ENCODE measurements at regions not wholly inside any gene's neighbourhood (a gene's known extent, or its start where the extent isn't known, plus 50 kb on each side); places are given as distances from the start of the nearest gene placed in this dataset.
"Not testable (repeated sequence)": the region's sequence is repeated elsewhere in the genome, so short reads cannot be mapped to it uniquely, and the experiment has no call there.

DNA sequence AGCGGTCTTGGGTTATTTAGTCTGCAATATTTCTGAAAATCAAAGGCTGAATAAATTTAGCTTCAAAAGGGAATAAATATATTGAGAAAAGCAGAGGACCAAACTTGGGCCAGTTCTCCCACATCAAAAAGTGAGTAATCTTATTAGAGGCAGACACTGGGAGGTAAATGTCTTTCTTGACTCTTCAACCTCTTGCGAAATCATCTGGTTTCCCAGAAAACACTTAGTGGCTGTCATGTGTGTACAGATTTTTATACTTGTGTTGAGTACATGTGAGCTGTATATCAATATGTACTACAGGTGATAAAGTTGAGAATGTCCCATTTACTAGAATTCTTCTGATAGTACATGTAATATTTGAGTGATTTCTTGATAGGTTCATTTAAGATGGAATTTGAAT, 454.9 kb downstream of the PRR16 start:
- DNase-seq (ENCODE audit: low read depth) = no peak

DNA sequence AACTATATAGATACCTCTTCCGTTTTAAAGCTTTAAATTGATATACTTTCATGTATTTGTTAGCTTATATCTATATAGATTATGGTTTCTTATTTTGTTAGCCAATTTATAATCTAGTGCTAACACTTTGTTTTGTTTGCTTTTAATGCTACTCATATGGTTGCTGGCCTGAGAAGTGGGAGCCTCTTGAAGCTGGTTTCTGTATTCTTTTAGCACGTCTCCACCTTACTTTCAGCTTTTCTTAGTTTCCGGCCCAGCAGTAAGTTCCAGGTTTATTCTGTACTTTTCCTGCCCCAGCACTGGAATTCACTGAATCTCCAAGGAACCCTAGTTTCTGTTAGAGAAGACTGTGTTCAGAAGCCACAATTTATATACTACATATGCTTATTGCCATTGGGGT, 458.9 kb downstream of the PRR16 start:
- DNase-seq (ENCODE audit: low read depth) = no peak

DNA sequence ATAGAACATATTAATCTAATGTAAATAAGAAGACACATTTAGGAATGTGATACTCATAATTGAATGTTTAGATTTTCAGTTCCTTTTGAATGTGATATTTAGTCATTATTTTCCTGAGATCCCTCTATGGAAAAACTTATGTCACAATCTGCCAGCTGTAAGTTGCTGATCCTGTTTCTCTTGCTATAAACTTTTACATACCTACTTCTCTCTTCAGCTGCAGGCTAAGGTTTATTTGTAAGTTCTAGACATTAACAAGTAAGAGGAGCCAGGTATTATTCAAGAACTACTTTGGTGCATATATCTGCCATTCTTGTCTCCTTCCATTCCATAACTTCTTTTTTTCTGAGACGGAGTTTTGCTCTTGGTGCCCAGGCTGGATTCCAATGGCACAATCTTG, 462.4 kb downstream of the PRR16 start:
- DNase-seq (ENCODE audit: low read depth) = no peak

DNA sequence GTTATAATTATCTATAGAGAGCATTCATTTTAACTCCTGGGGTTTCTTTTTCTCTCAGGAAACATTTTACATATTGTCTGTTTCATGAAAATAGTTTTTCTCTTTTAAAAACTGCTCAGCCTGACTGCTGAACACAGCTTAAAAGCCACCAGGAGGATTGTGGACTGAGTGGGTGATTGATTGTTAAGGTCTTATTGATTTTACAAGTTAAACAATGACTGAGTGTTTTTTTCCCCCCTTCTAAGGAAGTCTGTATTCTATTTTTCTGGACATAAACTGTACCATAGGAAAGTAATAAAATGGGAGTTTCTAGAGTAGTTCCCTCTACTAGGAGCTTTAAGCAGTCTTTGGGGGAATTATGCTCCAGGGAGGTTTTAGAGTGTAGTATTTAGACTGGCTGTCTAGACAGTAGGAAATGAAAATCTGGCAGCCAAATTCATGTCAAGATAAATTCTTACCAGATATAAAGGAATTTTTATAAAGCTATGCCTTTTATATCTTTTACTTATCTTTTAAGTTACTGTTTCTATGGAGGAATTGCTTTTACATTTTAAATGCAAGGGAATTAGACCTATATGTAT, 463.9 kb downstream of the PRR16 start:
- DNase-seq (ENCODE audit: low read depth) = no peak

DNA sequence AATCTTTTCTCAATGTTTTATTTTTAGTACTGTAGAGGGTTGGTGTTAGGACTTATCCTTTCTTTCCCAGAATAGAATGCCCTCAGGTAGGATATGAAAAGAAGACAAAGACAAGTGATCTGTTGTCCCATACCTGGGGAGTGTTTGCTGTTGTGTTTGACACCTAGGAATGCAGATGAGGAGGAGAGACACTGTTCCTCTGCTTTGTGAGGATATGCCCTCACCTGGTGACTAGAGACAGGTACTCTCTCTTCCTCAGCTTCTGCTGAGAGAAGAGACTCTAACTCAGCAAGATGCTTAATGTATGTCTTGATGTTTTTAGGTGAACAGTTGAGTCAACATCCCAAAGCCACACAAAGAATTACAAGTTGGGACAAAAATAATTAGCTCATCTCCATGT, 468.4 kb downstream of the PRR16 start:
- DNase-seq (ENCODE audit: low read depth) = no peak

DNA sequence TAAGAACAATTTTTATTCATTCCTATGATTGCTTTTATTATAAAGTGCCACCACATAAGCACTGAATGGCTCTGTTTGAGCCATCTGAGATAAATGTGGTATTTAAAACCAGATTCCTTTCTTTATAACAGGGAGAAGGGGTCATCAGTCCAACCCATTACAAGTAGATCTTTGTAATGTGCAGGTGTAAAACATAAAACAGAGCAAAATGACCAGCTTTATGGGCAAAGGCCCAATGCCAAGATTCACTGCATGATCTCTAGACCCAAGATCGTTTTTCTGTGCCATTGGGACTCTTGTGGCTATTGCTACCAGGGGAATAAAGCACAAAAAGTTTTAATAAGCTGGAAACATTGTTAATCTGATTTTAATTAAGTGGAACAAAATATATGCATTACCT, 469.9 kb downstream of the PRR16 start:
- no peak for DNase-seq (ENCODE audit: low read depth)

DNA sequence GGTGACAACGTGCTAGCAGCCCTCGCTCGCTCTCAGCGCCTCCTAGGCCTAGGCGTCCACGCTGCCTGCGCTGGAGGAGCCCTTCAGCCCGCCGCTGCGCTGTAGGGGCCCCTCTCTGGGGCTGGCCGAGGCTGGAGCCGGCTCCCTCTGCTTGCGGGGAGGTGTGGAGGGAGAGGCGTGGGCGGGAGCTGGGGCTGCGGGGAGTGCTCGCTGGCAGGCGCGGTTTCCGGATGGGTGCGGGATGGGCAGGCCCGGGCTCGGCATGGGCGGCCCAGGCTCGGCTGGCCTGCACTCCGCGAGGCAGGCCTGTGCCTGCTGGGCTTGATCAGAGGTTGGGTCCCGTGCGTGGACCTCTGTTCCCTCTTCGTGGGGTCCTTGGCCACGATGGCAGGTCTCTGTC, 472.6 kb downstream of the PRR16 start:
- no peak for DNase-seq (ENCODE audit: low read depth)

DNA sequence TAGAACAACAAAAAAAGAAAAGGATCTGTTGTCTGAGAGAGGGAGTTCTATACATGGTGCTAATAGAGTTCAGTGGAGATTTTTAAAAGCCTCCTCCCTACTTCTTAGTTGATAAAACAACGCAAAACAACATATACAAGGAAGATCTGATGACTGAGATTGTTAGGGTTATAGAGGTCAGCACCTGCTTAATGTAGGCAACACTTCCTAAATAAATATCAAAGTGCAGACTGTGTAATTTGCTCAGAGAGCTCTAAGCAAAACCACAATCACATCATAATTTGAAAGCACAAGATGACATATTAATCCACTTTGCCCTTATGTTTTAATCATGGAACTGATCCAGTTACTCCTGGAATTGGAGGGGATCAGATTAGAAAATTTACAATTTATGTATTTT, 474.5 kb downstream of the PRR16 start:
- DNase-seq (ENCODE audit: low read depth) = no peak

DNA sequence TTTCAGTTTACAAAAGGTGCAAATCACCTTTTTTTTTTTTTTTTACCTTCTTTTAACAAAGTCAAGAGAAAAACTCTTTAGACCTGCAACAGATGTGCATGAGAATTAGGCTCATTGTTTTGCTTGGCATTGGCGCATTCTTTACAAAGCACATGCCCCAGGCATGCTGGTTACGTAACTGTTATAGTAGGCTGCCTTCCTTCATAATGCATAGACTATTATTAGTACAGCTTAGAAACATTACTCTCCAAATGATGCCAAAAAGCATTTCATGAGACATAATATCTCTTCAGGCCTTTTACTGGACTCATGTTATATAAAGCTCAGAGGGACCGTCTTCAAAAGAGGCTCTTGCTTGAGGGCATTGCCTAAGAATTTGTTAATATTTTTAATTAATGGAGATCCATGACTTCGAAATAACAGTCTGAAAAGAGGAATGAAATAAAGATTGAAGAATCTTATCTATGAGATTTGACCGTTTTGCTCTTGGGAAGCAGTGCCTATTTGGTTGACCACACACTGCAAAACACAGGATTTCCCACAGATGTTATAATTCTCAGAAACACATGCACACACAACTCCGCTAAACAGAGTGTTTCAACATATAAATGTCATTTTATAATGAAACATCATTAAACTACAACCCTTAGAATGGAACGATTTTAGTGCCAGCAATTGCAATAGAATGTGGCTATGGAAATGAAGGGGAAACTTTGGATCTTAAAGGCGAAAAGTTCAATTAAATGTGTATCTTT, 478.7 kb downstream of the PRR16 start:
- no peak for DNase-seq (ENCODE audit: low read depth)

DNA sequence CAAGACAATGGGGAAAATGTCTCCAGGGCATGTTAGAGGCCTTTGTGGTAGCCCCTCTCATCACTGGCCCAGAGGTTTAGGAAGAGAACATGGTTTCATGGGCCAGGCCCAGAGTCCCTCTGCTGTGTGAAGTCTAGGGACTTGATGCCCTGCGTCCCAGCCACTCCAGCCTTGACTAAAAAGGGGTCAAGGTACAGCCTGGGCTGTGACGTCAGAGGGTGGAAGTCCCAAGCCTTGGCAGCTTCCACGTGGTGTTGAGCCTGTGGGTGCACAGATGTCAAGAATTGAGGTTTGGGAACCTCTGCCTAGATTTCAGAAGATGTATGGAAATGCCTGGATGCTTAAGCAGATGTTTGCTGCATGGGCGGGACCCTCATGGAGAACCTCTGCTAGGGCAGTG, 485.5 kb downstream of the PRR16 start:
- not testable (repeated sequence) for DNase-seq (ENCODE audit: low read depth)

DNA sequence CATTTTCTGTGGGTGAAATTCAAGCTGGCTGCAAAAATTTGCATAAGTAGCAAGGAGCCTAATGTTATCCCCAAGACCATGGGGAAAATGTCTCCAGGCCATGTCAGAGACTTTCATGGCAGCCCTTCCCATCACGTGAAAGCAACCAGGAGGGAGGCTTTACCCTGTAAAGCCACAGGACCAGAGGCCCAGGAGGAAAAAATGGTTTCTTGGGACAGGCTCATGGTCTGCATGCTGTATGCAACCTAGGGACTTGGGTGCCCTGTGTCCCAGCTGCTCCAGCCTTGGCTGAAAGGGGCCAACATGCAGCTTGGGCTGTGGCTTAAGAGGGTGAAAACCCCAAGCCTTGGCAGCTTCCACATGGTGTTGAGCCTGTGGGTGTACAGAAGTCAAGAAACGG, 489.3 kb downstream of the PRR16 start:
- DNase-seq (ENCODE audit: low read depth) = not testable (repeated sequence)

DNA sequence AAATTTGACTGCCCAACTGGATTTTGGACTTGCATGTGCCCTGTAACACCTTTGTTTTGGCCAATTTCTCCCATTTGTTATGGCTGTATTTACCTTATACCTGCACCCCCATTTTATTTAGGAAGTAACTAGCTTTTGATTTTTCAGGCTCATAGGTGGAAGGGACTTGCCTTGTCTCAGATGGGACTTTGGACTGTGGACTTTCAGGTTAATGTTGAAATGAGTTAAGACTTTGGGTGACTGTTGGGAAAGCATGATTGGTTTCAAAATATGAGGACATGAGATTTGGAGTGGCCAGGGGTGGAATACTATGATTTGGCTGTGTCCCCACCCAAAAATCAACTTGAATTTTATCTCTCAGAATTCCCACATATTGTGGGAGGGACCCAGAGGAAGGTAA, 490.2 kb downstream of the PRR16 start:
- no peak for DNase-seq (ENCODE audit: low read depth)

DNA sequence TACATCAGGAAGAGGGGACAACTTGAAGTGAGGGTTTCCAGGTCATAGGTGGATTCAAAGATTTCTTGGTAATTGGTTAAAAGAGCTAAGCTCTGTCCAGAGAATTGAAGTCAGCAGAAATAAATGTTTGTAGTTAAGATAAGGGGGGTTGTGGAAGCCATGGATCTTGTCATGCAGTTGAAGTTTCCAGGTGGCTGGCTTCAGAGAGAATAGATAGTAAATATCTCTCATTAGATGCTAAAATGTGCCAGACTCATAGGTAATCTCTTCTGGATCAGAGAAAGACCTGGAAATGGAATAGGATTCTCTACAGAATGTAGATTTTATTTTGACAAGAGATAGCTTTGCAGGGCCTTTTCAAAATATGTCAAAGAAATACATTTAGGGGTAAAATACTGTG, 491.7 kb downstream of the PRR16 start:
- no peak for DNase-seq (ENCODE audit: low read depth)

DNA sequence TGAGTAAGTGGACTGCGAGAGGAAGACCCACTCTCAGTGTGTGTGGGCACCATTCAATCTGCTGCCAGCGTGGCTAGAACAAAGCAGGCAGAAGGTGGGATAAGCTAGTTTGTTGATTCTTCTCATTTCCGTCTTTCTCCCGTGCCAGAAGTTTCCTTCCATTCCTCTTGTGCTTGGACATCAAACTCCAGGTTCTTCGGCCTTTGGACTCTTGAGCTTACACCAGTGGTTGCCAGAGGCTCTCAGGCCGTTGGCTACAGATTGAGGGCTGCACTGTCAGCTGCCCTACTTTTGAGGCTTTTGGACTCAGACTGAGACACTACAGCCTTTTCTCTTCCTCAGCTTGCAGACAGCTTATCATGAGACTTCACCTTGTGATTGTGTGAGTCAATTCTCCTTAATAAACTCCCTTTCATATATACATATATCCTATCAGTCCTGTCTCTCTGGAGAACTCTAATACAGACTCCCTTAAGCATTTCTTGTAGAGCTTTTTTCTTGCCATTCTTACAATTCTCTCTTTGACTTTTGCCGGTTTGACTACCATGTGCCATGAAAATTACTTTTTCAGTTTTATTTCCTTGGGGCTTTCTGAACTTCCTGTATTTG, 494.9 kb downstream of the PRR16 start:
- DNase-seq (ENCODE audit: low read depth) = no peak

DNA sequence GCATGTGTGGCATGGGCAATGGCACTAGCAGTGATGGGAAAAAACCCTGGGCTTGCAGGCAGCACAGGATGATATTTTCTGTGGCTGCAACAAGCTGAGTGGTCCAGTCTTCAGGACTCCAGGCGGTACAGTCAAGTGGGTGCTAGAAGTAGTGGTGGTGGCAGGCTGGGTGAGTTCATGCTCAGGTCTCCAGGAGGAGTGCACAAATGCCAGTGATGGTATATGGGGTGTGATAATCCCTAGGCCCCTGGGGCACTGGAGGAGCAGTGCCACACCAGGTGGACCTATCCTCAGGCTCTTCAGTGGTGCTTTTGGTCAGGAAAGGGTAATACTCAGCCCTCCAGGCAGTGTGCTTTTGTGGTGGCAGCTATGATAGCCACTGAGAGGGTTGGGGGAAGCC, 496.4 kb downstream of the PRR16 start:
- no peak for DNase-seq (ENCODE audit: low read depth)

DNA sequence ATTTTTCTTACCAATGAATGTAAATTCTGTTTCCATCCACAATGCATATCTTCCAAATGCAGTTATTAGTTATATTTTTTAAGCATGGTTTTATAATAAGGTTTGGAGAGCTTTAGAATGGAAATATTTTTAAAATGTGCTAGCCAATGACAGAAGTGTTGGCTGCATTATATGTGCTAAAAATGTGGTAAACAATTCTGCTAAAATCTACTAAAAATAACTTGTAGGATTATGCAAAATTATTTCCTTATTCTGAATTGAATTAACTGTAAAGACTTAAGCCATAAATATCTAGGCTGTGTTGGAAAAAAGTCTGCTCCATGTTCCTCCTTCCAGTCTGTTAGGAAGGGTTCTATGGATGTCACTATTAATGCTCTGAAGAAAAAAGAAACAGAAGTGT, 503.3 kb downstream of the PRR16 start:
- DNase-seq (ENCODE audit: low read depth) = no peak

DNA sequence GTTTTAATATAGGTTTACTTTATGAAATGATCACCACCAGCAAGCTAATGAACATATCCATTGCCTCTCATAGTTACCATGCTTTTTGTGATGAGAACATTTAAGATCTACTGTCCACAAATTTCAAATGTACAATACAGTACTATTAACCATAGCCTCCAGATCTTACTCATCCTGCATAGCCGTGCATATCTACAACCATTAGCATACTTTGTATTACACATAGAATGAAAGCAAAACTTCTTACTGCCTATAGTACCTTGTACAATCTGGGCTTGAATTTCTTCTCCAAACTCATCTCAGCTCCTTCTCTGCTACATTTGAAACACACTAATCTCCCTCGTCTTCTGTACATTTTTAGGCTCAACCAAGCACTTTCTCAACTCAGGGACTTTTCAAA, 510.6 kb downstream of the PRR16 start:
- no peak for DNase-seq (ENCODE audit: low read depth)

DNA sequence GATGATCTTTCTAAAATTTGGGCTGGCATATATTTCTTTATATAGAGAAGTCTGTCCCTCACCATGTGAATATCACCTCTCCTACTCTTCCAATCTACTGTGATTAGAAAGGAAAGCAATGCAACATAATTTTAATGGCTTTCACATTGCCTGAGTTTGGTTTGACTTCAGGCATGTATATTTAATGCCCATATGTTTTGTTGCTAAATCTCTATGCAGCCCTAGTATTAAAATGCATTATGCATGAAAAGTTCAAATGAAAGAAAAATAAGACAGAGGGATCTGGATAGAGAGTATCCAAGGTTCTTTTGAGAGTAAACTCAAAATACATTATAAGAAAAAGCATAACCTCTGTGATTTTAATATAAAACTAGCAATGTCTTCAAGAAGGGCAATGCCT, 518.3 kb downstream of the PRR16 start:
- no peak for DNase-seq (ENCODE audit: low read depth)

DNA sequence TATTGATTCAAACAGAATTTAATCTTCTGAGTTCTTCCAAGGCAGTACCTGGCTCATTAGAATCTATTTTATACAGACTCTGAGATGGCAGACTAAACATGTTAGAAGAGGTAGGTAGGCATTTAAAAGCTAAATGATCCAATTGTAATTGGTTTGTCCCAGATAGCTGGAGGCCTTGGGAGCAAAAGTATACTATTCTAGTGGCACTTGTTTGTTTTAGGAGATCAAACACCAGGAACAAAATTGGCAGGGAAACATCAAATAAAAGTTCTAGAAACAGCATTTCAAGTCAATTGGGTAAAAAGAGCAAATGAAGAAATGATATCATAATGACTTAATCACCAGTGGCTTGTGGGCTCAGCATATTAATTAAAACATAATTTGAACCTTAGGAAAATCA, 521.4 kb downstream of the PRR16 start:
- DNase-seq (ENCODE audit: low read depth) = no peak

DNA sequence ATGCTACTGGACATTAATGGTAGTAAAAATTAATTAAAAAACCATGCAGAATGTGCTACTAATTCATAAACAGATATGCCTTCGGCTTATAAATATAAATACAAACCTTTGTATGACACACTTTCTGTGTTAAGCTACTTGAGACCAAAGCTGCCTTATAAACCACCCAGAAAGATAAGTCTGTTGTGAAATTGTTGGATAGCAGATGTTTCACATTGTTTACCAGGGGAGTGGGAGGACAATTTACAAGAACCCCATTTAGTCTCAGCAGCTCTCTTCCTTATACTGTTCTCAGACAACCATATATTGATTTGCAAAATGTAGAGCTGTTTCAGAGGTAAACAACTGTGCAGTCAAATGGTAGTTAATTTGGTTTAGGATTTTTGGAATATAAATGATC, 524.4 kb downstream of the PRR16 start:
- no peak for DNase-seq (ENCODE audit: low read depth)

DNA sequence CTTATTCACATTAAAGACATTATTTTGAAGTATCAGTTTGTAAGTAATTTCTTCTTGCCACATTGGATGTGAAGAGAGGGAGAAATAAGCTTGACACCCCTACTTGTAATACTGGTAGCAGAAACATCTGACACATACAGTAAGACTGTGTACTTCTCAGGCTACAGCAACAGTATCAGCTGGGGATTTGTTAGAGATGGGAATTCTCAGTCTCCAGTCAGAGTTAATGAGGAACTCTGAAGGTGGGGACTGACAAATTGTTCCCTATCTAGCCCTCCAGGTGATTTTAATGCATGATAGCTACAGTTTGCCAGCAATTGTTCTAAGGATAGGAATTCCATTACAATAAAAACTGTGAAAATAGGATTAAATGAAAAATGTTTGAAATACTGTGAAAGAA, 524.8 kb downstream of the PRR16 start:
- DNase-seq (ENCODE audit: low read depth) = no peak

DNA sequence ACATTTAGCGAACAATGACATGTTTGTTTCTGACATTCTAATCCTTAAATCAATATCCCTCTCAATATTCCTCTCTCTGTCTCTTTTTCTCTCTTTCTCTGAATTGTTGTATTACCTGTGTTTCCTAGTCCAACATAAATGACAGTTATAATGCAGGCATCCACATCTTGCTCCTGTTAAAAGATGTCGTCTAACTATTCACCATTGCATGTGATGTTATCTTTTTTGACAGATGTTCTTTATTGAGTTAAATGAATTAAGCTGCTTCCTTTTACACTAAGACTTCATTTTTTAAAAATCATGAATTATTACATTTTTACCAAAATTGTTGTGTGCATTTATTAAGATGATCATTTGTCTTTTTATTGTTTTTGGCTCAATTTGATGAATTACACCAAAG, 527.5 kb downstream of the PRR16 start:
- no peak for DNase-seq (ENCODE audit: low read depth)

DNA sequence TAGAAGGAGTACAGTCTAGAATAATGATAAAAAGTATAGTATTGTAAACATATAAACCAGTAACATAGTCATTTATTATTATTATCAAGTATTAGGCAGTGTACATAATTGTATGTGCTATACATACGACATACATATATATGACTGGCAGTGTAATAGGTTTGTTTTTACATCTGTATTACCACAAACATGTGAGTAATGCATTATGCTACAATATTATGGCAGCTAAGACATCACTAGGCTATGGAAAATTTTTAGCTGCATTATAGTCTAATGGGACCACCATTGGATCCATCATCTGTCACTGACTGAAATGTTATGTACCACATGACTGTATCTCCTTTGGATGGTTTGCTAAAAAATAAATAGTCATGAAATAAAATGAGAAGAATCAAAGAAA, 530.0 kb downstream of the PRR16 start:
- DNase-seq (ENCODE audit: low read depth) = no peak

DNA sequence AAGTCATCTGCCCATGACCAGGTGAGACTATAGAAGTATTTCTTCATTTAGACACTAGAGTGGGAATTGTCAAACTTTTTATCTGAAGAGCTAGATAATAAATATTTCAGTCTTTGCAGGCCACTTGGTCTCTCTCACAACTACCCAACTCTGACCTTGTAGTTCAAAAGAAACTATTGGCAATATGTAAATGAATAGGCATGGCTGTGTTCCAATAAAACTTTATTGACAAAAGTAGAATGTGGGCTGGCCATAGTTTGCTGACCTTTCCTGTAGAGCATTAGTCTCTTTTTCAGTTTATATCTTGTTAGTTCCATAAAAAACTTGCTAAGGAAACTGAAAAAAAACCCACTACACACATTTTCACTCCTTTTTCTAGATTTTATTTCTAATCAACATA, 535.5 kb downstream of the PRR16 start:
- no peak for DNase-seq (ENCODE audit: low read depth)
